Upper lobe of left lung (tissue), 4 donors: ENCODE measurements at regions not wholly inside any gene's neighbourhood (a gene's known extent, or its start where the extent isn't known, plus 50 kb on each side); places are given as distances from the start of the nearest gene placed in this dataset.

Experiments
- CTCF ChIP-seq, 6 experiments: fragments of 450-650 bp in 4 of 6; fragments of 200-600 bp in 2 of 6; sonication (generic) in 2 of 6; IDR thresholded peaks; one replicate each; pipeline ENCODE4 v1.5.1; 2016 to 2019; ENCODE audit warnings: antibody characterized with exemption in 6 of 6
- EP300 ChIP-seq, 4 donors: sonication (generic); formaldehyde crosslinking; IDR thresholded peaks; one replicate each; pipeline ENCODE4 v1.5.1; 2017; ENCODE audit warnings: antibody characterized with exemption in 4 of 4, control low read depth in 2 of 4
- POLR2A ChIP-seq, 4 donors: fragments of 450-650 bp; IDR thresholded peaks; one replicate each; pipeline ENCODE4 v1.5.1; 2016 to 2017; ENCODE audit warnings: antibody characterized with exemption in 4 of 4, mild to moderate bottlenecking in 2 of 4
- POLR2AphosphoS5 ChIP-seq, 2 donors: sonication (generic); formaldehyde crosslinking; IDR thresholded peaks; one replicate each; pipeline ENCODE4 v1.5.1; 2017; ENCODE audit warnings: antibody characterized with exemption in 2 of 2

- no peak for TF ChIP-seq CTCF (IDR thresholded peaks at IDR 0.05)
- TF ChIP-seq EP300 (IDR thresholded peaks at IDR 0.05): no peak
- no peak for TF ChIP-seq POLR2A (IDR thresholded peaks at IDR 0.05)
- no peak for TF ChIP-seq POLR2AphosphoS5 (IDR thresholded peaks at IDR 0.05)
Observed at GRCh38 chr1:188432427-188432826, 1603.7 kb downstream of the PLA2G4A start.
